NCI-H1436 (cell line): ENCODE measurements at regions not wholly inside any gene's neighbourhood (a gene's known extent, or its start where the extent isn't known, plus 50 kb on each side); places are given as distances from the start of the nearest gene placed in this dataset.

Experiments used
- DNase-seq: peaks from one replicate; lab custom pipeline; 2025; lab: John Stamatoyannopoulos, UW

- DNase-seq = no peak
These were observed 537.2 kb downstream of the PKHD1 start for GRCh38 chr6:51550243-51550642.

- DNase-seq = no peak
These were observed 535.0 kb downstream of the PKHD1 start for GRCh38 chr6:51552435-51552834.

GRCh38 chr6:51553246-51554015 lies 534.0 kb downstream of the PKHD1 start:
- DNase-seq = no peak

- DNase-seq = no peak
These were observed 533.4 kb downstream of the PKHD1 start for GRCh38 chr6:51554029-51554428.

- DNase-seq = no peak
These were observed 528.4 kb downstream of the PKHD1 start for GRCh38 chr6:51559059-51559458.

GRCh38 chr6:51562198-51562597 lies 525.2 kb downstream of the PKHD1 start:
- DNase-seq = no peak
